ENCODE measurements at regions not wholly inside any gene's neighbourhood (a gene's known extent, or its start where the extent isn't known, plus 50 kb on each side); places are given as distances from the start of the nearest gene placed in this dataset.

GRCh38 chr6:77073410-77073760 lies 389.9 kb downstream of the HTR1B start:
- no peak overlapping the region for H3K4me3 Mint-ChIP-seq
- H3K27me3 Mint-ChIP-seq (ENCODE audit: low read depth) = no peaks in the 10 kb centered on the region
- no peaks in the 10 kb centered on the region for H3K36me3 Mint-ChIP-seq (ENCODE audit: low read depth)
- peaks cover 2% of the 10 kb centered on the region for H3K9me3 Mint-ChIP-seq
- DNase-seq (ENCODE audit: low read depth, low spot score) = no peak
- no peak for TF ChIP-seq CTCF (conservative IDR thresholded peaks at IDR 0.05)
- H3K27ac Mint-ChIP-seq (ENCODE audit: unreplicated experiment) = no peak overlapping the region
- peaks cover 13% of the 10 kb centered on the region for H3K4me1 Mint-ChIP-seq

GRCh38 chr6:77072694-77073409 lies 390.4 kb downstream of the HTR1B start:
- TF ChIP-seq CTCF (conservative IDR thresholded peaks at IDR 0.05) = no peak
- Mint-ChIP-seq H3K36me3 (ENCODE audit: low read depth) (no peaks in the 10 kb centered on the region), H3K27ac (ENCODE audit: unreplicated experiment) (no peak overlapping the region), H3K9me3 (peaks cover 3% of the 10 kb centered on the region), H3K4me1 (peaks cover 13% of the 10 kb centered on the region), H3K4me3 (no peak overlapping the region), H3K27me3 (ENCODE audit: low read depth) (no peaks in the 10 kb centered on the region)
- DNase-seq (ENCODE audit: low read depth, low spot score) = no peak

GRCh38 chr6:77063494-77063893 lies 399.8 kb downstream of the HTR1B start:
- Mint-ChIP-seq H3K9me3 (peaks cover 10% of the 10 kb centered on the region), H3K4me1 (no peaks in the 10 kb centered on the region), H3K4me3 (no peak overlapping the region), H3K27me3 (ENCODE audit: low read depth) (no peaks in the 10 kb centered on the region), H3K36me3 (ENCODE audit: low read depth) (peaks cover 4% of the 10 kb centered on the region), H3K27ac (ENCODE audit: unreplicated experiment) (no peak overlapping the region)
- no peak for TF ChIP-seq CTCF (conservative IDR thresholded peaks at IDR 0.05)
- DNase-seq (ENCODE audit: low read depth, low spot score) = no peak

- Mint-ChIP-seq H3K4me3 (no peak overlapping the region), H3K4me1 (no peaks in the 10 kb centered on the region), H3K27me3 (ENCODE audit: low read depth) (no peaks in the 10 kb centered on the region), H3K36me3 (ENCODE audit: low read depth) (peaks cover 6% of the 10 kb centered on the region), H3K27ac (ENCODE audit: unreplicated experiment) (no peak overlapping the region), H3K9me3 (peaks cover 13% of the 10 kb centered on the region)
- DNase-seq (ENCODE audit: low read depth, low spot score) = no peak
- TF ChIP-seq CTCF (conservative IDR thresholded peaks at IDR 0.05) = no peak
Observed at GRCh38 chr6:77055711-77056110, 407.6 kb downstream of the HTR1B start.

- Mint-ChIP-seq H3K4me1 (no peaks in the 10 kb centered on the region), H3K9me3 (no peaks in the 10 kb centered on the region), H3K36me3 (ENCODE audit: low read depth) (no peaks in the 10 kb centered on the region), H3K27me3 (ENCODE audit: low read depth) (no peaks in the 10 kb centered on the region), H3K27ac (ENCODE audit: unreplicated experiment) (no peak overlapping the region), H3K4me3 (no peak overlapping the region)
- no peak for TF ChIP-seq CTCF (conservative IDR thresholded peaks at IDR 0.05)
- DNase-seq (ENCODE audit: low read depth, low spot score) = no peak
Observed at GRCh38 chr6:77040568-77041195, 422.6 kb downstream of the HTR1B start.

Measured in neural crest cell (in vitro differentiated cells).